IMR-90 (cell line): ENCODE measurements at regions not wholly inside any gene's neighbourhood (a gene's known extent, or its start where the extent isn't known, plus 50 kb on each side); places are given as distances from the start of the nearest gene placed in this dataset.

ENCODE experiments used
- ATAC-seq: fragments of 200-7000 bp; cut with Tn5 transposase; 2 replicates; pipeline ENCODE4 v1.9.1; 2020; ENCODE audit warnings: low read depth, mild to moderate bottlenecking, moderate library complexity
- BruUV-seq: library from RNA; stranded (reverse); fragments of 400-500 nt; replicated peaks from 2 replicates; lab custom pipeline; 2021; lab: Mats Ljungman, UMichigan
- CTCF ChIA-PET: fragments of 300-600 bp; formaldehyde crosslinking; extraction: SDS; loops from one replicate; lab custom pipeline; 2021; ENCODE audit warnings: antibody characterized with exemption; lab: Yijun Ruan, JAX
- POLR2A ChIA-PET: fragments of 300-600 bp; sonication (Branson Sonifier 250); formaldehyde crosslinking; loops from one replicate; lab custom pipeline; 2022; ENCODE audit warnings: antibody characterized with exemption; ENCODE audit not compliant: unreplicated experiment; lab: Charles Lee
- DNase-seq: peaks from one replicate; pipeline ENCODE4 v3.0.0; 2013
- H2AFZ ChIP-seq: replicated peaks from 2 replicates; pipeline ENCODE3; 2013; ENCODE audit warnings: low read length, mild to moderate bottlenecking; ENCODE audit not compliant: poor library complexity
- H2AK5ac ChIP-seq: 2 replicates; pipeline ENCODE4 v1.6.1; 2013; ENCODE audit warnings: low read depth, low read length, inconsistent platforms
- H2AK9ac ChIP-seq: replicated peaks from 2 replicates; pipeline ENCODE3; 2013; ENCODE audit warnings: mild to moderate bottlenecking, low read depth, low read length, moderate library complexity; ENCODE audit not compliant: poor library complexity
- H2BK120ac ChIP-seq: 2 replicates; pipeline ENCODE4 v1.6.1; 2013; ENCODE audit warnings: low read depth, low read length, inconsistent platforms
- H2BK15ac ChIP-seq: 3 replicates; pipeline ENCODE4 v1.6.1; 2013; ENCODE audit warnings: low read depth, low read length, inconsistent platforms
- H2BK20ac ChIP-seq: 2 replicates; pipeline ENCODE4 v1.6.1; 2013; ENCODE audit warnings: low read depth, mild to moderate bottlenecking, inconsistent platforms, low read length, moderate library complexity
- H2BK5ac ChIP-seq: 2 replicates; pipeline ENCODE4 v1.6.1; 2013; ENCODE audit warnings: mild to moderate bottlenecking, low read depth, low read length, inconsistent platforms; ENCODE audit not compliant: poor library complexity, severe bottlenecking
- H3K14ac ChIP-seq: replicated peaks from 2 replicates; pipeline ENCODE4 v1.6.1; 2013; ENCODE audit warnings: low read depth, low read length, inconsistent platforms
- H3K18ac ChIP-seq: 2 replicates; pipeline ENCODE4 v1.6.1; 2013; ENCODE audit warnings: low read depth, low read length, control low read depth
- H3K23ac ChIP-seq: 2 replicates; pipeline ENCODE4 v1.6.1; 2013; ENCODE audit warnings: low read depth, low read length, inconsistent platforms
- H3K27ac ChIP-seq: 2 replicates; pipeline ENCODE4 v1.5.1; 2013; ENCODE audit warnings: mild to moderate bottlenecking, control low read depth, low read length; ENCODE audit not compliant: insufficient read depth
- H3K27me3 ChIP-seq: 2 replicates; pipeline ENCODE4 v1.6.1; 2013; ENCODE audit warnings: low read length; ENCODE audit not compliant: control insufficient read depth, insufficient read depth
- H3K36me3 ChIP-seq: 2 replicates; pipeline ENCODE4 v1.6.1; 2013; ENCODE audit warnings: low read length, mixed read lengths; ENCODE audit not compliant: control insufficient read depth, insufficient read depth
- H3K4ac ChIP-seq: 2 replicates; pipeline ENCODE4 v1.6.1; 2013; ENCODE audit warnings: low read depth, low read length, inconsistent platforms
- H3K4me1 ChIP-seq: 2 replicates; pipeline ENCODE4 v1.6.1; 2013; ENCODE audit warnings: low read length, mixed read lengths; ENCODE audit not compliant: control insufficient read depth, insufficient read depth
- H3K4me2 ChIP-seq: 2 replicates; pipeline ENCODE4 v1.6.1; 2013; ENCODE audit warnings: low read depth, mild to moderate bottlenecking, control low read depth, low read length, moderate library complexity
- H3K4me3 ChIP-seq: 2 replicates; pipeline ENCODE4 v1.5.1; 2013; ENCODE audit warnings: low read depth, mild to moderate bottlenecking, control low read depth, low read length, moderate library complexity; ENCODE audit not compliant: insufficient read depth
- H3K56ac ChIP-seq: 2 replicates; pipeline ENCODE4 v1.6.1; 2013; ENCODE audit warnings: low read length, inconsistent platforms; ENCODE audit not compliant: insufficient read depth; ENCODE audit errors: extremely low read depth
- H3K79me1 ChIP-seq, 2 experiments: 2 replicates each; pipeline ENCODE4 v1.6.1; 2013; ENCODE audit warnings: low read length in 2 of 2, inconsistent platforms in 1 of 2, low read depth in 1 of 2
- H3K9ac ChIP-seq: 2 replicates; pipeline ENCODE4 v1.6.1; 2013; ENCODE audit warnings: low read depth, low read length, control low read depth
- H3K9me1 ChIP-seq: 2 replicates; pipeline ENCODE4 v1.6.1; 2013; ENCODE audit warnings: low read length, inconsistent platforms; ENCODE audit not compliant: insufficient read depth
- H3K9me3 ChIP-seq: 2 replicates; pipeline ENCODE4 v1.6.1; 2013; ENCODE audit warnings: low read length; ENCODE audit not compliant: control insufficient read depth, insufficient read depth
- H4K20me1 ChIP-seq: 2 replicates; pipeline ENCODE4 v1.6.1; 2013; ENCODE audit warnings: low read length, inconsistent platforms; ENCODE audit not compliant: insufficient read depth
- H4K5ac ChIP-seq: 2 replicates; pipeline ENCODE4 v1.6.1; 2013; ENCODE audit warnings: mild to moderate bottlenecking, low read depth, low read length, control low read depth
- H4K8ac ChIP-seq, 2 experiments: 2 replicates each; pipeline ENCODE4 v1.6.1; 2013; ENCODE audit warnings: low read depth in 2 of 2, low read length in 2 of 2, control low read depth in 1 of 2, inconsistent platforms in 1 of 2
- H4K91ac ChIP-seq: 2 replicates; pipeline ENCODE4 v1.6.1; 2013; ENCODE audit warnings: low read depth, low read length, inconsistent platforms; ENCODE audit not compliant: insufficient read depth
- BHLHE40 ChIP-seq: fragments of 150-350 bp; IDR thresholded peaks from 2 replicates; pipeline ENCODE4 v1.6.1; 2016; ENCODE audit warnings: mild to moderate bottlenecking, low read depth, low read length
- WGBS, 2 experiments: methylation state at CpG; one replicate each; pipeline versions ENCODE4 v1.1.5 to v1.1.7; 2013; ENCODE audit warnings: missing lambda C conversion rate in 2 of 2; ENCODE audit not compliant: insufficient read length in 1 of 2; ENCODE audit errors: extremely low coverage in 2 of 2; 5-methylcytosine and 5-hydroxymethylcytosine counted together
- dilution Hi-C: fragments of 300-500 bp; cut with HindIII; formaldehyde crosslinking; loops from one replicate; pipeline ENCODE4 v1.14.3; 2018; ENCODE audit warnings: low sequenced_read_pairs; ENCODE audit not compliant: unreplicated experiment
- in situ Hi-C: fragments of 300-500 bp; cut with MboI; formaldehyde crosslinking; loops from 3 replicates; pipeline ENCODE4 v1.14.3; 2019; ENCODE audit warnings: low sequenced_read_pairs, inconsistent platforms, mixed read lengths
- intact Hi-C: fragments of 100-400 bp; cut with micrococcal nuclease; formaldehyde crosslinking; loops from 2 replicates; pipeline ENCODE4 v1.10.0; 2022
- TF ChIP-seq, protein P1 (sequence below): conservative IDR thresholded peaks from 2 replicates; pipeline ENCODE4 v1.5.1; 2012; ENCODE audit warnings: mild to moderate bottlenecking, low read depth, low read length, improper control_type of control experiment

DNA sequence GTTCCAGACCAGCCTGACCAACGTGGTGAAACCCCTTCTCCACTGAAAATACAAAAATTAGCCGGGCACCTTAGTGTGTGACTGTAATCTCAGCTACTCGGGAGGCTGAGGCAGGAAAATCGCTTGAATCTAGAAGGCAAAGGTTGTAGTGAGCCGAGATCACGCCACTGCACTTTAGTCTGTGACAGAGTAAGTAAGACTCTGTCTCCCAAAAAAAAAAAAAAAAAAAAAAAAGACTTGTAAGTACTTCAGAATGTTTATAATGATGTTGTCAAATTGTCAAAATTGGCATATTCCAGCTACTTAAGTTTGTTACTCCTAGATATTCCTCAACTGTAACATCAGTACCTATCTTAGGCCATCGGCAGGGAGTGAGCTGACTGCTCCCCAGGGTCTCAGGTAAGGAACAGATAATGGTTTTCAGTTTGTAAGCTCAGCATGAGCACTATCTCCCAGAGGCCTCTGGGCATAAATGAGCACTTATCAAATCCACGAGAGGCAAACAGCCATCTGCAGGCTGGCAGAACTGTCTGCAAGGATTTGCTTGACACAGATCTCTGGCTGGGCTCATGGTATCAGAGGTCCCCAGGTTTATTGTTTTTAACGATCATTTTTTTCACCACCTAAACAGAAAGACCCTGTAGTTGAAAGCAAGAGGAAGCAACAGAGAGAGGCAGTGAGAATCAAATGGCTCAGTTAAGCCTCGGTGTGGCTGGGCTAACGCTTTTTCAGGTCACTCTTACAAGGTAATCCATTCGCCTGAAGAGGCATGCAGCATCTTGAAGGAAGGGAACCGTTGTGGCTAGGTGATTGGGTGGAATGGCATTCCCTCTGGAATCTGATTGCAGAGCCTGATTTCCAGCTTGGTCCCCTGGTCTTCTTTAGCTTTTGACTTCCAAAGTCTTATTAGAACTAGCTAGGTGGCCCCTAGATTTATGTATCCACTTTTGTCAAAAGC, 115.9 kb downstream of the LY86 start (continued):
- TF ChIP-seq, protein P1, sequence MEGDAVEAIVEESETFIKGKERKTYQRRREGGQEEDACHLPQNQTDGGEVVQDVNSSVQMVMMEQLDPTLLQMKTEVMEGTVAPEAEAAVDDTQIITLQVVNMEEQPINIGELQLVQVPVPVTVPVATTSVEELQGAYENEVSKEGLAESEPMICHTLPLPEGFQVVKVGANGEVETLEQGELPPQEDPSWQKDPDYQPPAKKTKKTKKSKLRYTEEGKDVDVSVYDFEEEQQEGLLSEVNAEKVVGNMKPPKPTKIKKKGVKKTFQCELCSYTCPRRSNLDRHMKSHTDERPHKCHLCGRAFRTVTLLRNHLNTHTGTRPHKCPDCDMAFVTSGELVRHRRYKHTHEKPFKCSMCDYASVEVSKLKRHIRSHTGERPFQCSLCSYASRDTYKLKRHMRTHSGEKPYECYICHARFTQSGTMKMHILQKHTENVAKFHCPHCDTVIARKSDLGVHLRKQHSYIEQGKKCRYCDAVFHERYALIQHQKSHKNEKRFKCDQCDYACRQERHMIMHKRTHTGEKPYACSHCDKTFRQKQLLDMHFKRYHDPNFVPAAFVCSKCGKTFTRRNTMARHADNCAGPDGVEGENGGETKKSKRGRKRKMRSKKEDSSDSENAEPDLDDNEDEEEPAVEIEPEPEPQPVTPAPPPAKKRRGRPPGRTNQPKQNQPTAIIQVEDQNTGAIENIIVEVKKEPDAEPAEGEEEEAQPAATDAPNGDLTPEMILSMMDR: no peak

DNA sequence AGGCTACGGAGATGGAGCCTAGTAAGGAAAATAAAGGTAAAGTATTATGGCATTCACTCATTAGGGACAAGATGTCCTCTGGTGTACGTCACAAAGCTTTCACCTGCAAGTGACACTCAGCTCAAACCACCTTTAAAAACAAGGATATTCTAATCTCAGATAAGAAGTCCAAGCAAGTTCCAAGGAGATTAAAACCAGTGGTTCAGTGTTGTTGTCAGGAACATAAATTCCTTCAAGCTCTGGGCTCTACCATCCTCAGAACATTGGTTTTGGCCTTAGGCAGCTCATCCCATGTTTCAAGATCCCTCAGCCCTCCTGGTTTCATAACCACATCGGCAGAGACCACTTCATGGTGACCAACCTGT, 116.5 kb downstream of the LY86 start:
- Histone ChIP-seq H4K20me1 (no peaks in the 10 kb centered on the region), H3K27ac (no peak overlapping the region), H2BK20ac (no peak overlapping the region), H3K27me3 (peaks cover 6% of the 10 kb centered on the region; the same call in 1 of the 2 replicates), H4K5ac (no peak overlapping the region), H4K8ac (no peak overlapping the region), H2BK15ac (no peak overlapping the region), H2AK9ac (no peak overlapping the region), H3K4ac (no peak overlapping the region), H3K14ac (no peak overlapping the region), H3K4me3 (no peak overlapping the region), H3K79me1 (no peaks in the 10 kb centered on the region), H3K23ac (no peak overlapping the region), H2AK5ac (no peak overlapping the region), H3K56ac (no peak overlapping the region), H2BK5ac (no peak overlapping the region), H3K9me1 (no peaks in the 10 kb centered on the region; the same call in 1 of the 2 replicates), H3K36me3 (no peaks in the 10 kb centered on the region), H2BK120ac (no peak overlapping the region), H4K91ac (no peak overlapping the region), H3K9me3 (no peaks in the 10 kb centered on the region), H3K18ac (no peak overlapping the region), H3K4me2 (no peak overlapping the region), H3K4me1 (no peaks in the 10 kb centered on the region; the same call in 1 of the 2 replicates), H2AFZ (no peak overlapping the region), H3K9ac (no peak overlapping the region)
- intact Hi-C loops: no loop called here
- BruUV-seq: no TSS peak
- WGBS, 2 experiments: no CpG with 5 or more reads among the region's 3 CpGs
- no peak for DNase-seq
- TF ChIP-seq BHLHE40: no peak
- ATAC-seq: no peak
- dilution Hi-C loops: no loop called here
- POLR2A ChIA-PET: no interaction called here
- CTCF ChIA-PET: interaction anchor here (0.9 kb wide), 1 partner anchor 17 kb away, joined by 3 read pairs; no protein-coding TSS in a partner anchor
- in situ Hi-C loops: no loop called here
